ENCODE measurements at regions not wholly inside any gene's neighbourhood (a gene's known extent, or its start where the extent isn't known, plus 50 kb on each side); places are given as distances from the start of the nearest gene placed in this dataset.

DNA sequence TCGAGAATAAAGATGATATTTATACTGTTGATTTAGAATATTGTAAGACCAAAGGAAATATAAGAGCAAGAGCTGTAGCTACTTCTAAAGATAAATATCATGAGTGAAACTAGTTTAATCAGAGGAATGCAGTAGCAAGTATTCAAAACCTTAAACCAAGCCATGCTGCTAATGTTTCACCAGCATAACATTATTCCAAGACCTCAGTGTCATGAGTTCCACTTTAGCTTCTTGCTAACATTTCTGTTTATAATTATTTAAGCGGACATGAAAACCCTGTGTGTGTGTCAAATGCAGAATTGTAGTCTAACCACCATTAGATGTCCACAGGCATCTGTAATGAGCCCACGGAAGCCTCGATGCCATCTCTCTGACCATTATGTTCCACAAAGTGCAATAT lies 752.6 kb upstream of the MARCKS start:
- TF ChIP-seq CTCF (IDR thresholded peaks at IDR 0.05; ENCODE audit: extremely low read depth in 1 of 2, insufficient read depth in 1 of 2, low read depth in 1 of 2, low read length in 2 of 2) (no peak), POLR2A (IDR thresholded peaks at IDR 0.05; ENCODE audit: low read depth, low read length) (no peak), POLR2AphosphoS5 (IDR thresholded peaks at IDR 0.05; ENCODE audit: insufficient read depth, low read depth, low read length) (no peak), MAX (IDR thresholded peaks at IDR 0.05; ENCODE audit: insufficient read depth, insufficient read length) (no peak), FOS (IDR thresholded peaks at IDR 0.05; ENCODE audit: borderline replicate concordance, insufficient read depth, low read length) (no peak)

Measured in endothelial cell of umbilical vein (primary cell).